D721Med (cell line): ENCODE measurements at regions not wholly inside any gene's neighbourhood (a gene's known extent, or its start where the extent isn't known, plus 50 kb on each side); places are given as distances from the start of the nearest gene placed in this dataset.

ENCODE experiments used
- DNase-seq: peaks from one replicate; pipeline ENCODE4 v3.0.0; 2011; ENCODE audit warnings: low spot score; ENCODE audit not compliant: insufficient read length
- FAIRE-seq: peaks from 2 replicates; lab custom pipeline; 2011; peaks lifted over from hg19 to GRCh38; lab: Jason Lieb, UNC
- TF ChIP-seq, protein P1 (sequence below): IDR thresholded peaks from 2 replicates; pipeline ENCODE4 v1.5.1; 2012; ENCODE audit warnings: mild to moderate bottlenecking, control low read depth; ENCODE audit not compliant: insufficient read depth; ENCODE audit errors: missing control alignments

- FAIRE-seq (no peak), DNase-seq (no peak)
- TF ChIP-seq, protein P1, sequence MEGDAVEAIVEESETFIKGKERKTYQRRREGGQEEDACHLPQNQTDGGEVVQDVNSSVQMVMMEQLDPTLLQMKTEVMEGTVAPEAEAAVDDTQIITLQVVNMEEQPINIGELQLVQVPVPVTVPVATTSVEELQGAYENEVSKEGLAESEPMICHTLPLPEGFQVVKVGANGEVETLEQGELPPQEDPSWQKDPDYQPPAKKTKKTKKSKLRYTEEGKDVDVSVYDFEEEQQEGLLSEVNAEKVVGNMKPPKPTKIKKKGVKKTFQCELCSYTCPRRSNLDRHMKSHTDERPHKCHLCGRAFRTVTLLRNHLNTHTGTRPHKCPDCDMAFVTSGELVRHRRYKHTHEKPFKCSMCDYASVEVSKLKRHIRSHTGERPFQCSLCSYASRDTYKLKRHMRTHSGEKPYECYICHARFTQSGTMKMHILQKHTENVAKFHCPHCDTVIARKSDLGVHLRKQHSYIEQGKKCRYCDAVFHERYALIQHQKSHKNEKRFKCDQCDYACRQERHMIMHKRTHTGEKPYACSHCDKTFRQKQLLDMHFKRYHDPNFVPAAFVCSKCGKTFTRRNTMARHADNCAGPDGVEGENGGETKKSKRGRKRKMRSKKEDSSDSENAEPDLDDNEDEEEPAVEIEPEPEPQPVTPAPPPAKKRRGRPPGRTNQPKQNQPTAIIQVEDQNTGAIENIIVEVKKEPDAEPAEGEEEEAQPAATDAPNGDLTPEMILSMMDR = no peak
Measured at GRCh38 chr3:182455011-182455410, 338.3 kb upstream of the ATP11B start.

GRCh38 chr3:182460303-182460702 lies 333.0 kb upstream of the ATP11B start:
- DNase-seq (no peak), FAIRE-seq (no peak)
- TF ChIP-seq, protein P1 = no peak

GRCh38 chr3:182462152-182462551 lies 331.2 kb upstream of the ATP11B start:
- no peak for DNase-seq
- TF ChIP-seq, protein P1 = no peak
- FAIRE-seq = no peak

- TF ChIP-seq, protein P1 = no peak
- no peak for DNase-seq
- FAIRE-seq = no peak
Measured at GRCh38 chr3:182464513-182465145, 328.7 kb upstream of the ATP11B start.

DNA sequence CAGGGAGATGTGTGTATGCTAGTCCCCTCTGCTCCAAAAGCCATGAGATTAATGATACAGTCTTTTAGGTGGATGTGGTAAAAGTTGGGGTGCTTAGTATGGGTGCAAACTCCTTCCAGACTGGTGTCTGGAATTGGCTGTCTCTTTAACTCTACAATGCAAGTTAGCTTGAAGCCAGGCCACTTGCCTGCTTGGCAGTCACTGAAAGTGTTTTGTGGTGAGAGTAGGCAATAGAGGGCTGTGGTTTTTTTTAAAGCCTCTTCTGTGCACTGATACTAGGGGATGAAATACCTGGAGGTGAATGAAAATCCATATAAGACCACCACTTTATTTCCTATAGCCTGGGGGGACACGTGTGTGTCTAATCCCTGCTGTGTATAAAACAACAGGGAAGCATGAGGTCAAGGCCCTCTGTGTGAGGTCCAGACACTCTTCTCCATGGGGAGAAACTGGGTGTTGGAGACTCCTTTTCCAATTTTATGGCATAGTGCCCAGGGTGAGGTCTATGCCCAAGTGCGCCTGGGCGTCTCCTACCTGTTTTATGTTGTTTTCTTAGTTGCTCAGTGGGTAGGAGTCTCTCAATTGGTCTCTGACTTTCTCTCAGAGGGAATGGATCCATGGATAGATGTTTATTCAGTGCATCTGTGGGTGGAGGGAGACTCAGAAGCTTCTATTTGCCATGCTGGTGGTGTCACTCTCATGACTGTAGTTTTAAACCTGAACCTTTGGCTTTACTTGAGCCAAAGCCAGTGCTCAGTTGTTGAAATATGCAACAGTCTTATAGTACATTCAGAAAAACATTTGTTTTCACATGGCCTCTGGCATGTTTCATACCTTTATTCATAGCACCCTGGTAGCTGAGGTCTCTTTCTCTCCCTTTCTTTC lies 327.8 kb upstream of the ATP11B start:
- no peak for DNase-seq
- no peak for FAIRE-seq
- TF ChIP-seq, protein P1 = no peak

- TF ChIP-seq, protein P1 = no peak
- no peak for FAIRE-seq
- no peak for DNase-seq
Measured at GRCh38 chr3:182469086-182469485, 324.2 kb upstream of the ATP11B start.

- DNase-seq (no peak), FAIRE-seq (no peak)
- TF ChIP-seq, protein P1 = no peak
Measured at GRCh38 chr3:182470187-182470586, 323.1 kb upstream of the ATP11B start.
